Ectodermal cell (in vitro differentiated cells): ENCODE measurements at regions not wholly inside any gene's neighbourhood (a gene's known extent, or its start where the extent isn't known, plus 50 kb on each side); places are given as distances from the start of the nearest gene placed in this dataset.
"Not testable (repeated sequence)": the region's sequence is repeated elsewhere in the genome, so short reads cannot be mapped to it uniquely, and the experiment has no call there.

Experiments
- H3K27ac ChIP-seq: 2 replicates; pipeline ENCODE4 v1.7.0; 2013; ENCODE audit warnings: mild to moderate bottlenecking, low read depth, low read length; ENCODE audit not compliant: insufficient read depth, poor library complexity, severe bottlenecking
- H3K27me3 ChIP-seq: 2 replicates; pipeline ENCODE4 v1.7.0; 2013; ENCODE audit warnings: mild to moderate bottlenecking, low read length; ENCODE audit not compliant: insufficient read depth, control insufficient read depth, poor library complexity, severe bottlenecking
- H3K36me3 ChIP-seq: one replicate; pipeline ENCODE4 v1.7.0; 2013; ENCODE audit warnings: low read length; ENCODE audit not compliant: control insufficient read depth, insufficient read depth
- H3K4me1 ChIP-seq: one replicate; pipeline ENCODE4 v1.7.0; 2013; ENCODE audit warnings: low read length; ENCODE audit not compliant: control insufficient read depth, insufficient read depth
- H3K4me3 ChIP-seq: 2 replicates; pipeline ENCODE4 v1.7.0; 2013; ENCODE audit warnings: low read depth, low read length, control low read depth; ENCODE audit not compliant: insufficient read depth
- H3K9me3 ChIP-seq: 2 replicates; pipeline ENCODE4 v1.7.0; 2013; ENCODE audit warnings: mild to moderate bottlenecking, low read length, moderate library complexity; ENCODE audit not compliant: control insufficient read depth
- WGBS, 2 experiments: methylation state at CpG; one replicate each; pipeline ENCODE4 v1.1.7; 2013; ENCODE audit warnings: missing lambda C conversion rate in 2 of 2; 5-methylcytosine and 5-hydroxymethylcytosine counted together

DNA sequence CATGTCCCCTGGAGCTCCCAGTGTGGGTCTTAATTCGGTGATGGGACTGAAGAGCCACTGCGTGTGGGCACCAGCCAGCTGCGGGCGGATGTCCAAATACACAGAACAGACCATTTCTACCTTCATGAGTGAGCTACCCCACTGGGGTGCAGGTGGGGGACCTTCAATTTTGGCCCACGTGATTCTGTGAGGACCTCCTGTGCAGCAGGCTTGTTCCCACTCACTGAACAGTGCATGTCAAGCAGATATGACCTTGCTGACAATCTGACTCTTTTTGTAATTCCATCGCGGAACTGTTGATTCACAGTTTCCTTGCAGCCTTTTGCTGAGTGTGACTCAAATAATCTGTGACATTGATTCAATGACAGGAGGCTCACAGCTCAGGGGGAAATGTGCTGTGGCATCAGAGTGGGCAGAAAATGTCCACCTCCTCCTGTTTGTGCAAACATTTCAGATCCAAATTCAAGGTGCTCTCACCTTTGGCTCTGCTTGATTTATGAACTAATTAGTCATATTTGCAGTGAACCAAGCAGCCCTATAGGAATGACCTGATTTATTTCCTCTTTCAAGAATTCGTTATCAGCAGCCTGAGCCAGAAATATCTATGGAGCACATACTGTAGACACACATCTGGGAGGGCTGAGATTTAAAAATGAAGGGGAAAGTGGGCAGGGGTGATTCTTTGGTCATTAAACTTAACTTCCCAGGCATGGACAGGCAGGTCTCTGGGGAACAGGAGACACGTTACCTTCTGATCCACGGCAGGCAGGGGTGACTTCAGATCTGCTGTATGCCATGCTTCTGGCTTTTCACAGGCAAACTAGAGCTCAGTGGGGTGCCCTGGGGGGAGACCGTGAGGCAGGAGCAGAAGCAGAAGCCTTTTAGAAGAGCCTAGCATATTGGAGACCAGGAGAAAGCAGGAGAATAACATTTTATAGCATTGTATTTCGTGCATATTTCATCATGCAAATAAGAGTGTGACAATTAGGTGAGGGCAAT lies 170.0 kb upstream of the KL start:
- Histone ChIP-seq H3K4me1 (peaks cover 5% of the 10 kb centered on the region), H3K27ac (no peak overlapping the region), H3K27me3 (no peaks in the 10 kb centered on the region), H3K9me3 (no peaks in the 10 kb centered on the region), H3K4me3 (no peak overlapping the region), H3K36me3 (no peaks in the 10 kb centered on the region)
- 61 to 65% methylated on average over 12 of the region's 12 CpGs for WGBS, 2 experiments

DNA sequence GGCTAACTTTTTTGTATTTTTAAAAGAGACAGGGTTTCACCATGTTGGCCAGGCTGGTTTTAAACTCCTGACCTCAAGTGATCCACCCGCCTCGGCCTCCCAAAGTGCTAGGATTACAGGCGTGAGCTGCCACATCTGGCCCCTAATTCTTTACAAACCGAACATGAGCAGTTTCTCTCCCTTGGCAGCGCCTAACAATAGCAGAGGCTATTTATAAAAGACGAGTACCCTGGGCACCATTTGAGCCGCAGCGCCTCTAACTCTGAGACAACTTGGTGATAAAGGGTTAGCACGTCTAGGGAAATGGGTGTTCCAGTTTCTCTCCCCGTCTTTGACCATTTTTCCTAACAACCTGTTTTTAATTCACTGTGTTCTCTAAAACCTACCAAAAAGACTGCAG lies 168.2 kb upstream of the KL start:
- H3K4me3 ChIP-seq, H3K27me3 ChIP-seq, H3K27ac ChIP-seq, H3K36me3 ChIP-seq, H3K9me3 ChIP-seq, H3K4me1 ChIP-seq: not testable (repeated sequence)
- WGBS, 2 experiments, result 82 to 87% methylated on average over 10 of the region's 10 CpGs

DNA sequence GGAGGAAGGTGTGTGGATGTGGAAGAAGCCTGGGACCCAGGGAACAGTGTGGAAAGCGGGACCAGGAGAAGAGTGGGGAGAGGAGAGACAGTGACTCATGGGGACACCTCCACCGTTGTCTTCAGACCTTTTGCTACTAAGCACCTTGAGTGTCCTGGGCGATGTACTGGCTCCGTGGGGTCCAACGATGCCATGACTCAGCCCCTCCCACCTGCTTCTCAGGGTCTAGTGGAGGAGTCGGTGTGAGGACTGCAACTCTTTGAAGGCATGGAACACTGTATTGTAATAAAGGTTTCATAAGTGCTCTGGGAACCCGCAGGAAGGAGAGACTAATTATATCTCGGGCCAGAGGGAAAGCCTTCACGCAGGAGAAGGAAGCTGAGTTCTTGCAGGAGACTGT lies 166.9 kb upstream of the KL start:
- no peaks in the 10 kb centered on the region for H3K9me3 ChIP-seq
- H3K4me1 ChIP-seq, result peaks cover 5% of the 10 kb centered on the region
- WGBS, 2 experiments, result 95 to 96% methylated on average over 9 of the region's 9 CpGs
- no peaks in the 10 kb centered on the region for H3K36me3 ChIP-seq
- H3K4me3 ChIP-seq, result no peak overlapping the region
- no peaks in the 10 kb centered on the region for H3K27me3 ChIP-seq
- no peak overlapping the region for H3K27ac ChIP-seq

DNA sequence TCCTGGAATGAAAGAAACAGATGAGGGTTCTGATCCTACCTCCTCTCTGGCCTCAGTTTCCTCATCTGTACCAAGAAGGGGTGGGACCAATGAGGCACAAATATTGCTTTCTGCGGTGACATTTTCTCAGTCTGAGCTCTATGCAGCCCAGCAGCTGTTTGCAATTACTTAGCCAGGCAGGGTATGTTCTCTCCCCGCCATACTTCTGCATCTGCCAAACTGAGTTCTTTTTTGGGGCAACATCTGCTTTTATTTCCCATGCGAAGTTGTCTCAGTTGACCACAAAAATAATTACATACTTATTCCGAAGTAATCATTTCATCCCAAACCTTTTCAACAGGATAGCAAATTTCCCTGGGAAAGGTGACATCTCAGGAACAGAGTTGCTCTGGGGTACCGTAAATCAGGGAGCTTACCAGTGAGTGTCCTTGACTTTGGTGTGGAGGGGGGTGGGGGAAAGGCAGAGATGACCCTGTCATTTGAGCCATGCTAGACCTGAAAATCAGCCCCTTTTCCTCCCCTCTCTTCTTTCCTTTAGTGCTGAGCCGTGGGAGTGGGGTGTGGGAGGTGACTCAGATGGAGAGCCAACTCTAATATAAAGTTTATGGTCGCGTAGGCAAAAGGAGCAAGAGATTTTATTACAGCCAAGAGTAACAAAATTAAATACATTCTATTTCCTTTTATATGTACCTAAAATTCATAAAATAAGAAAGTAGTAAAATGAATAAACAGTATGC lies 165.7 kb upstream of the KL start:
- WGBS, 2 experiments, result 95 to 96% methylated on average over 5 to 8 of the region's 8 CpGs
- H3K36me3 ChIP-seq, result no peaks in the 10 kb centered on the region

DNA sequence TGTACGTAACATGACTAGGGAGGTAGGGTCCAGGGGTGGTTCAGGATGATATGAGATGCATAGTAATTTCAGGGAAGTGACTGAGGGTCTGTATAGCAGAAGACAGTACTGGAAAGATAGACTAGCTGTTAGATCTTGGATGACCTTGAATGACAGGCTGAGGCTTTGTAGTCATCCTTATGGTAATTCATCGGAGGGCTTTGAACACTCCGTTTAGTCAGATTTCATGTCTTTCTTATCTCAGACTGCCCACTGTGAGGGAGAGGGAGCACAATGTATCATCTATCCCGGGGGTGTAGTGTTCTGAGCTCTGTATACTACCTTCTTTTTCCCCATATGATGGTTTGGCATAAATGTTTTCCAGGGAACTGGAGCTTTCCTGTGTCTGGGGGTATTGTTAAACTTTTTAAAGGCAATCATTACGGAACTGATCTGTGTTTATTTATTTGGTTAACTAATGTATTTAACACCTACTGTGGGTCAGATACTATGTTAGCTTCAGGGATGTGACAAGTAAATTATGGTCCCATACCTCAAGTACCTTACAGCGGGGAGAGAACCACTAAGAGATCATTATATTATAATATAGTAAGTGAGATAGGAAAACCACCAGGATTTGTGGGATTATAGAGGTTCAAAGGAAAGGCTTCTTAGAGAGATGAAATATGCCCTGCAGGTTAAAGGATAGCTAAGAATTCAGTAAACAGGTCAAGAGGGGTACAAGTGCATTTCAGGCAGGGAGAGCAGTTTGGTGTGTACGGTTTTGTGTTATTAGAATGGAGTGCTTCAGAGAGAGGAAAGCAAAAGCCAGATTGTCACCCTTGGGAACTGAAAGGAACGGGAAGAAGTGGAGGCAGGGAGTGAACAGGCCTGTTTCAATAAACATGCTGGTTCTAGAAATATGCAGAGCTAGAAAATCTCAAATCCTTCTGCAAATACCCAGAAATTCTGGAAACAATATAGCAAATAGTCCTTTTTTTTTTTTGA lies 164.8 kb upstream of the KL start:
- Histone ChIP-seq H3K4me3 (no peak overlapping the region), H3K9me3 (no peaks in the 10 kb centered on the region), H3K36me3 (no peaks in the 10 kb centered on the region), H3K27ac (no peak overlapping the region), H3K4me1 (peaks cover 5% of the 10 kb centered on the region), H3K27me3 (no peaks in the 10 kb centered on the region)
- WGBS, 2 experiments, result 76 to 81% methylated on average over 6 to 8 of the region's 8 CpGs

More for the DNA sequence above, 165.7 kb upstream of the KL start:
- no peak overlapping the region for H3K4me3 ChIP-seq
- H3K27ac ChIP-seq, result no peak overlapping the region
- H3K27me3 ChIP-seq, result no peaks in the 10 kb centered on the region
- no peaks in the 10 kb centered on the region for H3K9me3 ChIP-seq
- peaks cover 5% of the 10 kb centered on the region for H3K4me1 ChIP-seq

DNA sequence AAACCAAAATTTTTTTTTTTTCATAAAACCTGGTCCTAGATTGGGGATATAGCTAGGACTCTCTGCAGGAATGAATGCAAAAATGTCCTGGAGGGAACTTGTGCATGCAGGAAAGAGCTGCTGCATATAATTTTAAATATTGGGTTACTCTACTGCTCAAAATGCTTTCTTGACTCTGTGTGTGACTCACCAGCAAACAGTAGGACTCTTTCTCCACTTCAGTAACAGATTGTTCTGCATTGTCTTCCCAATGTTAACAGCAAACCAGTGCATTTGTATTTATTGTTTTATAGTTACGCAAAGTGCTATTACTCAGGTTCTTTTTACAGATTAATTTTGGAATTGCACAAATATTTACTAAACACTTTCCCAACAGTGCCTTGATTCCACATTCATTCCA lies 163.7 kb upstream of the KL start:
- H3K4me1 ChIP-seq, result no peaks in the 10 kb centered on the region
- H3K27me3 ChIP-seq, result no peaks in the 10 kb centered on the region
- no peak overlapping the region for H3K4me3 ChIP-seq
- H3K27ac ChIP-seq, result no peak overlapping the region
- no peaks in the 10 kb centered on the region for H3K9me3 ChIP-seq
- WGBS, 2 experiments, result 67 to 92% methylated on average over 1 of the region's 1 CpG
- no peaks in the 10 kb centered on the region for H3K36me3 ChIP-seq

DNA sequence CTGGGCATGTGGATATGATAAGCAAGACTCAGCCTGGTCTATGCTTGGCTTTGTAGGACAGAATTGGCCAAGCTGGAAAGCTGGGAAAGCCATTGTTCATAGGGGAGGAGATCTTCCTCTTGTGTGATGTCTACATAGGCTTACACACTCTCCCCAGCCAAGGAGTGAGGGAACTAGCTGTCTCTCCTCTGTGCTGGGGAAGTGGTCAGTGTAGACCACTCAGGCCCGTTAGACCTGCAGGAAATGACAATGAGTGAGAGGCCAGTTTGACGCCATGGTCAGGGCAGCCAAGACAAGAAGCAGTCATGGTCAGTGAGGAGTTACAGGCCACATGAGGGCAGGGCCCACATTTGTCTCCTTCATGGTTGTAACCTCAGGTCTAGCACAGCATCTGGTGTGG lies 159.1 kb upstream of the KL start:
- Histone ChIP-seq H3K4me3 (no peak overlapping the region), H3K27me3 (no peaks in the 10 kb centered on the region), H3K4me1 (no peaks in the 10 kb centered on the region), H3K27ac (no peak overlapping the region), H3K9me3 (no peaks in the 10 kb centered on the region), H3K36me3 (no peaks in the 10 kb centered on the region)
- WGBS, 2 experiments, result 92 to 95% methylated on average over 2 of the region's 2 CpGs

DNA sequence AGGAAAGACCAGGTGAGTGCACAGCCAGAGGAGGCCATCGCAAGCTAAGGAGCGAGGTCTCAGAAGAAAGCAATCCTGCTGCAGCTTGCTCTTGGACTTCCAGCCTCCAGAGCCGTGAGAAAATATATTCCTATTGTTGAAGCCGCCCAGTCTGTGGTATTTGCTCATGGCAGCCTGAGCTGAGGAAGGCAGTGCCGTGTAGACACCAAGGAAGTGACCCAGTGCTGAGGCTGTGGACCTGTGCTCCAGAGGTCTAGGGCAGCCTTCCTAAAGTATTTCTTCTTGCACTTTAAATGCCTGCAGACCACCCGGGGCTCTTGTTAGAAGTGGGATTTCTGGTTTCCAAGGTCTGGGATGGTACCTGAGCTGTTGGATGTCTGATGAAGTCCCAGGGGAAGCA lies 158.5 kb upstream of the KL start:
- Histone ChIP-seq H3K4me1 (no peaks in the 10 kb centered on the region), H3K27me3 (no peaks in the 10 kb centered on the region), H3K4me3 (no peak overlapping the region), H3K36me3 (no peaks in the 10 kb centered on the region), H3K27ac (no peak overlapping the region), H3K9me3 (no peaks in the 10 kb centered on the region)
- 94 to 95% methylated on average over 6 of the region's 6 CpGs for WGBS, 2 experiments

DNA sequence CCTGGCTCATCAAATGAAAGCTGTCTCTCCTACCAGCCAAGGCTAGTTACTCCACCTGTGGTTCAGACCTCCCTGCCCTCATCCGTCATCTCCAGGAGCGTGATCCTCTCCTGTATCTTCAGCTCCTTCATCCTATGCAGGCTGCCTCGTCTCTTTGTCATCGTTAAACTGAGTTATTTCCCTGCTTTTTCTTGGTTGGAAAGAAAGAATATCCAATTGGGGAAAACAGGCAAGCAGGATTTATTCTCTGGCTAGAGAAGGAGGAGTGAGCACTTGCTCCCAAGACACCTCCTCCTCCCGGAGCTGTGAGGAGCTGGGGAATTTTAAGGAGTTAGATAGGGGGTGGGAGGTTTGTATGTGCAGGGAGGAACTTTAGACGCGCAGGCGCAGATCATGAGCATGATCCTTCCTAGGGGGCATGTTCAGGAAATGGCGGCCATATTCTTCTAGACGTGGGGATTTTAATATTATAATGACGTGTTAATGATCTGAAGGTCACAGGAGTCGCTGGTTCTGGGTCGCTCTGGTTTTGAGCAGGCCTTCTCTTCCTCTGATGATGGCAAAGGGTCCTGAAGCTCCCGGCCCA lies 156.4 kb upstream of the KL start:
- Histone ChIP-seq H3K9me3 (no peaks in the 10 kb centered on the region), H3K36me3 (no peaks in the 10 kb centered on the region), H3K27me3 (no peaks in the 10 kb centered on the region), H3K4me1 (no peaks in the 10 kb centered on the region), H3K27ac (no peak overlapping the region), H3K4me3 (no peak overlapping the region)
- WGBS, 2 experiments, result 94% methylated on average over 14 of the region's 14 CpGs
